ENCODE measurements at regions not wholly inside any gene's neighbourhood (a gene's known extent, or its start where the extent isn't known, plus 50 kb on each side); places are given as distances from the start of the nearest gene placed in this dataset.

GRCh38 chr3:82364827-82365226 is 603.4 kb upstream of the GBE1 start:
- no peak overlapping the region for H3K4me3 ChIP-seq (replicated peaks; ENCODE audit: low read depth, low read length)
- TF ChIP-seq CTCF (IDR thresholded peaks at IDR 0.05; ENCODE audit: low read depth, low read length, missing control alignments), result no peak
- no peak for DNase-seq (ENCODE audit: extremely low read depth, low read depth)

GRCh38 chr3:82363131-82363530 is 601.7 kb upstream of the GBE1 start:
- TF ChIP-seq CTCF (IDR thresholded peaks at IDR 0.05; ENCODE audit: low read depth, low read length, missing control alignments), result no peak
- no peak for DNase-seq (ENCODE audit: extremely low read depth, low read depth)
- no peak overlapping the region for H3K4me3 ChIP-seq (replicated peaks; ENCODE audit: low read depth, low read length)

- no peak for TF ChIP-seq CTCF (IDR thresholded peaks at IDR 0.05; ENCODE audit: low read depth, low read length, missing control alignments)
- no peak overlapping the region for H3K4me3 ChIP-seq (replicated peaks; ENCODE audit: low read depth, low read length)
- no peak for DNase-seq (ENCODE audit: extremely low read depth, low read depth)
Measured at GRCh38 chr3:82355228-82355627, 593.8 kb upstream of the GBE1 start.

- DNase-seq (ENCODE audit: extremely low read depth, low read depth), result no peak
- no peak overlapping the region for H3K4me3 ChIP-seq (replicated peaks; ENCODE audit: low read depth, low read length)
- no peak for TF ChIP-seq CTCF (IDR thresholded peaks at IDR 0.05; ENCODE audit: low read depth, low read length, missing control alignments)
Measured at GRCh38 chr3:82354228-82354627, 592.8 kb upstream of the GBE1 start.

- DNase-seq (ENCODE audit: extremely low read depth, low read depth), result no peak
- no peak for TF ChIP-seq CTCF (IDR thresholded peaks at IDR 0.05; ENCODE audit: low read depth, low read length, missing control alignments)
- no peak overlapping the region for H3K4me3 ChIP-seq (replicated peaks; ENCODE audit: low read depth, low read length)
Measured at GRCh38 chr3:82353306-82354171, 592.1 kb upstream of the GBE1 start.

GRCh38 chr3:82347585-82347984 is 586.1 kb upstream of the GBE1 start:
- DNase-seq (ENCODE audit: extremely low read depth, low read depth), result no peak
- H3K4me3 ChIP-seq (replicated peaks; ENCODE audit: low read depth, low read length), result no peak overlapping the region
- no peak for TF ChIP-seq CTCF (IDR thresholded peaks at IDR 0.05; ENCODE audit: low read depth, low read length, missing control alignments)

Measured in HFF-Myc (cell line).